ENCODE measurements at regions not wholly inside any gene's neighbourhood (a gene's known extent, or its start where the extent isn't known, plus 50 kb on each side); places are given as distances from the start of the nearest gene placed in this dataset.

DNA sequence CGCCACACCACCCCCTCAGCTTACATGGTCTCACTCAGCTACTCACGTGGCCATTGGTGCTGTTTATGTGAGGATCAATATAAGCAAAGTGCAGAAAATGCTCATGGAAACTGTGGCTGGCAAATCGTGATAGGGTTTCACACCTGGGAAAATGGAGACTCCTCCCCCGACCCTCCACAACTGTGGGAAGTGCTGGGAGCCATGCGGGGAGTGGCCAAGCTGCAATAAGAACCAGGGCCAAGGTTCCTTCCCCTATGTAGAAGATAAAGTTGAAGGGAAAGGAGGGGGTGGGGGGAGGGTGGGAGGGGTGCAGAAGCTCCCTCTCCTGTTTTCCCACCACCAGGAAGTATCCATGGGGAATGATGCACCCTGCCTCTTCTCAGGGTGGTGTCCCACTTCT lies 145.5 kb upstream of the MAMLD1 start:
- Histone ChIP-seq H3K36me3 (no peaks in the 10 kb centered on the region), H3K4me1 (ENCODE audit: control insufficient read depth in 1 of 2, insufficient read depth in 1 of 2, low read depth in 1 of 2, low read length in 1 of 2) (no peaks in the 10 kb centered on the region), H3K9me3 (no peaks in the 10 kb centered on the region), H3K27me3 (no peaks in the 10 kb centered on the region), H3K4me3 (ENCODE audit: low read depth in 1 of 2, low read length in 1 of 2) (no peak overlapping the region), H3K27ac (no peak overlapping the region)
- TF ChIP-seq, protein P1, sequence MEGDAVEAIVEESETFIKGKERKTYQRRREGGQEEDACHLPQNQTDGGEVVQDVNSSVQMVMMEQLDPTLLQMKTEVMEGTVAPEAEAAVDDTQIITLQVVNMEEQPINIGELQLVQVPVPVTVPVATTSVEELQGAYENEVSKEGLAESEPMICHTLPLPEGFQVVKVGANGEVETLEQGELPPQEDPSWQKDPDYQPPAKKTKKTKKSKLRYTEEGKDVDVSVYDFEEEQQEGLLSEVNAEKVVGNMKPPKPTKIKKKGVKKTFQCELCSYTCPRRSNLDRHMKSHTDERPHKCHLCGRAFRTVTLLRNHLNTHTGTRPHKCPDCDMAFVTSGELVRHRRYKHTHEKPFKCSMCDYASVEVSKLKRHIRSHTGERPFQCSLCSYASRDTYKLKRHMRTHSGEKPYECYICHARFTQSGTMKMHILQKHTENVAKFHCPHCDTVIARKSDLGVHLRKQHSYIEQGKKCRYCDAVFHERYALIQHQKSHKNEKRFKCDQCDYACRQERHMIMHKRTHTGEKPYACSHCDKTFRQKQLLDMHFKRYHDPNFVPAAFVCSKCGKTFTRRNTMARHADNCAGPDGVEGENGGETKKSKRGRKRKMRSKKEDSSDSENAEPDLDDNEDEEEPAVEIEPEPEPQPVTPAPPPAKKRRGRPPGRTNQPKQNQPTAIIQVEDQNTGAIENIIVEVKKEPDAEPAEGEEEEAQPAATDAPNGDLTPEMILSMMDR (IDR thresholded peaks at IDR 0.05), result no peak

DNA sequence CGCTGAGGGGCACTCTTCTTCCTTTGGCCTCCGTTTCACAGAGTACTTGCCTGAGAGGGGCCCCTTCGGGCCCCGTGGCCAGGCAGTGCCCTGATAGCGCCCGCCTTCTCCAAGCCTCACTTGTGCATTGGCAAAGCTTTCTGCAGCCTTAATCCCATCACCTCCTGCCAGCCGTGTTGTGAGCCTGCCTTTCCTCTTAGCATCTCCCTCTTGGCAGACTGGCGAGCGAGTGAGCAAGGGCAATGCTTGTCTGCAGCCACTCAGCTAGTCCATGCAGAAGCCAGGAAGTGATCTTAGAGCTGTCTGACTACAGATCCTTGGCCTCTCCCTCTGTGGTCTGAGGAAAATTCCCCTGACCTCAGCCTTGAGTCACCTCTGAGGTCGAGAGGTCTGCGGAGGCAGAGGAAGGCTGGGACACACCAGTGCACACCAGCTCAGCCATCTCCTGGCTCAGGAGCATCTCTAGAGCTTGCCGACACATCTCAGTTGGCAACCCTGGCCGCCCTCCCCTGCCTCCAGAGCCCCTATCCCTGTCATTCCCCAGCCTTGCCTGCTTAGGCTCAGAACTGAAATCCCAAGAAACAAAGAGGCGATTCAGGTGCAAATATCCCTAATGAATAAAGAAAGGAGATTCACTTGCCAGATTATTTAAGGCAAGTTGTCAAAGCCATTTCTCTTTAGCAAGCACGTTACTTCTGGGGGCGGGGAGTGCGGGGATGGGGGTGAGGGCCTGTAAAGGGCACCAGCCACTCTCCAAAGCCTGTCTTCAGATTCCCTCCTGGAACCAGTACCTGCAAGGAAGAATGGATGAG lies 143.5 kb upstream of the MAMLD1 start:
- H3K36me3 ChIP-seq, result no peaks in the 10 kb centered on the region
- H3K27me3 ChIP-seq, result no peaks in the 10 kb centered on the region
- no peak overlapping the region for H3K4me3 ChIP-seq (ENCODE audit: low read depth in 1 of 2, low read length in 1 of 2)
- H3K9me3 ChIP-seq, result no peaks in the 10 kb centered on the region
- H3K4me1 ChIP-seq (ENCODE audit: control insufficient read depth in 1 of 2, insufficient read depth in 1 of 2, low read depth in 1 of 2, low read length in 1 of 2), result no peaks in the 10 kb centered on the region
- TF ChIP-seq, protein P1 (IDR thresholded peaks at IDR 0.05), result no peak
- no peak overlapping the region for H3K27ac ChIP-seq

DNA sequence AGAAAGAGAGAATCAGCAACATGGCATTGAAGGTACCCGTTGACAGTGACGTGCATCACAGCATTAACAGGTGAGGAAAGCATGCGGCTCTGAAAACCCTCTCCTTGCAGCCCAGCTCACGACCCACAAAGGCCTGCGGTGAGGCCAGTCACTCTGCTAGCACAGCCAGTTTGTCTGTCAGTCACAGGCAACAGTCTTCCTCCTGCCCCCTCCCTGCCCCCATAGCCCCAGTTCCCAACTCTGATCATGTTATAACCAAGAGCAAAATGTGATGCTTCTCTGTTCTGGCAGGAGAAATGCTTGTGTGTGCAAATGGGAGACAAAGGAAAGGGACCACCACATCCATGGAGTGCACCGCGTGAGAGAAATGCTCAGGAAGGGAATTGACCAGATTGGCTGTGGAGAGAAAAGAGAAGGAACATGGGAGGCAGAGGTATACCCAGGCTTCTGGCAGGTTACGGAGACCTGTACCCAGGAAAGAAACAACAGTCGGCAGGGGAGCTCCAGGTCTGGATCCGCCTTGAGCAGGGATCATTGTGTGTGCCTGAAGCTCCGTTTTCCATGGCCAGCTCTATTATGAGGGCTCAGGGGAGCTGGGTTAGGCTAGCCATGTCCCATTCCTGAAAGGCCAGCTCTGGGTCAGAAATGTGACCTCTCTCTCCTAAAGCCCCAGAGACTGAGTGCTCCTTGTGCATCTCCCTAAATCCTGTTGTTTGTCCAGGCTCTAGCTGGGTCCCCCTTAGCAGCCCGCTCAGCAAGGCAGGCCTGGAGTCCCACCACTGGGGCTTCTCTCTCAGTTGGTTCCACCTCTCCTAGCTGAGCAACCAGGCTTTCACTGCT lies 139.7 kb upstream of the MAMLD1 start:
- TF ChIP-seq, protein P1 (IDR thresholded peaks at IDR 0.05), result no peak

DNA sequence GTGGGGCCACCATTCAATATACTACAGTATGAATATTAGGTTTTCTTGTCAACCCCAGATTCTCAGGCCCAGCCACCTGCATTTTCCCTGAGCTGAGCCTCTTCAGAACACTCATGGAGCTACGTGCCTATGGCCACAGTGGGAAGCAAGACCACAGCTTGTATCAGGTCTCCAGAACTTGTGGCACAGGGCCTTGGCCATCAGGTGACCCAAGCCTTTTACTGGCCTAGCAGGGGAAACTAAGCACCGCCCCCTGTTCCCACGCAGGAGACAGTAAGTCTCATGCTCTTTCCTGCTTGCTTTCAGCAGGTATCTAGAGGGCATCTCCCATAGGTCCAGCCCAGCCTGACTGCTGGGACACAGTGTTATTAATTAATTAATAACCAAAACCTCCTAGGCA lies 138.4 kb upstream of the MAMLD1 start:
- Histone ChIP-seq H3K27ac (no peak overlapping the region), H3K9me3 (no peaks in the 10 kb centered on the region), H3K4me3 (ENCODE audit: low read depth in 1 of 2, low read length in 1 of 2) (no peak overlapping the region), H3K36me3 (no peaks in the 10 kb centered on the region), H3K27me3 (no peaks in the 10 kb centered on the region), H3K4me1 (ENCODE audit: control insufficient read depth in 1 of 2, insufficient read depth in 1 of 2, low read depth in 1 of 2, low read length in 1 of 2) (no peaks in the 10 kb centered on the region)
- TF ChIP-seq, protein P1 (IDR thresholded peaks at IDR 0.05), result no peak

More for the DNA sequence above, 139.7 kb upstream of the MAMLD1 start:
- no peaks in the 10 kb centered on the region for H3K9me3 ChIP-seq
- H3K4me3 ChIP-seq (ENCODE audit: low read depth in 1 of 2, low read length in 1 of 2), result no peak overlapping the region
- H3K36me3 ChIP-seq, result no peaks in the 10 kb centered on the region
- H3K27me3 ChIP-seq, result no peaks in the 10 kb centered on the region
- no peak overlapping the region for H3K27ac ChIP-seq
- no peaks in the 10 kb centered on the region for H3K4me1 ChIP-seq (ENCODE audit: control insufficient read depth in 1 of 2, insufficient read depth in 1 of 2, low read depth in 1 of 2, low read length in 1 of 2)

DNA sequence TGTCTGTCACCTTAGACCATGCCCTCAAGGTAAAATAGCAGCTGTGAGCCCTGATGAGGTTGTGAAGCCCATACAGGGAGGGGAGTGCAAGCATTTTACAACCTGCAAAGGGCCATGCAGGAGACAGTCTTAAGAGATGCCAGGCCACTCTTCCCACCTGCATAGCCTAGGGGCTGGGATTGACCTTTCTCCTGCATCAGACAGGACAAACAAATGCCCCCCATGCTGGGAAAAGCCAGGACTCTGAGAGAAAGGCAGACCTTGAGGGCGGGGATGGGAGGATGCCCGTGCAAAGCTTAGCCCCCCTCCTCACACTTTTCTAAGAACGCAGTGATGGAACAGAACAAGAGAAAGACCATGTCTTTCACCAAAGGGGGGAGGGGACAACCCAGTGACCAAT lies 137.9 kb upstream of the MAMLD1 start:
- Histone ChIP-seq H3K27ac (no peak overlapping the region), H3K4me3 (ENCODE audit: low read depth in 1 of 2, low read length in 1 of 2) (no peak overlapping the region), H3K36me3 (no peaks in the 10 kb centered on the region), H3K4me1 (ENCODE audit: control insufficient read depth in 1 of 2, insufficient read depth in 1 of 2, low read depth in 1 of 2, low read length in 1 of 2) (no peaks in the 10 kb centered on the region), H3K9me3 (no peaks in the 10 kb centered on the region), H3K27me3 (no peaks in the 10 kb centered on the region)
- TF ChIP-seq, protein P1 (IDR thresholded peaks at IDR 0.05), result no peak

Data from neutrophil (primary cell).